Liver (tissue), 8 donors: ENCODE measurements at regions not wholly inside any gene's neighbourhood (a gene's known extent, or its start where the extent isn't known, plus 50 kb on each side); places are given as distances from the start of the nearest gene placed in this dataset.

Source experiments
- DNase-seq: peaks from one replicate; pipeline ENCODE4 v3.0.0-alpha.2; 2017; ENCODE audit warnings: low spot score
- H3K27ac ChIP-seq, 2 donors: one replicate each; pipeline ENCODE4 v1.7.0; 2013; ENCODE audit warnings: inconsistent platforms in 2 of 2, low read length in 2 of 2, control low read depth in 1 of 2, low read depth in 1 of 2, mild to moderate bottlenecking in 1 of 2
- H3K27me3 ChIP-seq, 4 donors: one replicate each; pipeline versions ENCODE4 v1.6.1 to v1.7.0; 2013; ENCODE audit warnings: low read length in 3 of 4, inconsistent platforms in 1 of 4, mild to moderate bottlenecking in 1 of 4, moderate library complexity in 1 of 4; ENCODE audit not compliant: control insufficient read depth in 4 of 4, insufficient read depth in 4 of 4
- H3K36me3 ChIP-seq, 4 donors: one replicate each; pipeline versions ENCODE4 v1.6.1 to v1.7.0; 2013; ENCODE audit warnings: low read length in 3 of 4, mild to moderate bottlenecking in 3 of 4, low read depth in 1 of 4, moderate library complexity in 1 of 4; ENCODE audit not compliant: control insufficient read depth in 4 of 4, insufficient read depth in 3 of 4
- H3K4me1 ChIP-seq, 4 donors: one replicate each; pipeline versions ENCODE4 v1.6.1 to v1.7.0; 2013; ENCODE audit warnings: low read length in 3 of 4, mild to moderate bottlenecking in 3 of 4, moderate library complexity in 1 of 4; ENCODE audit not compliant: control insufficient read depth in 4 of 4, insufficient read depth in 4 of 4
- H3K4me3 ChIP-seq, 3 donors: one replicate each; pipeline versions ENCODE4 v1.6.1 to v1.7.0; 2013; ENCODE audit warnings: low read length in 3 of 3, control low read depth in 1 of 3, low read depth in 1 of 3, mild to moderate bottlenecking in 1 of 3
- H3K9ac ChIP-seq, 2 donors: one replicate each; pipeline ENCODE4 v1.7.0; 2013; ENCODE audit warnings: low read length in 2 of 2, mild to moderate bottlenecking in 2 of 2, moderate library complexity in 2 of 2, control low read depth in 1 of 2, low read depth in 1 of 2
- H3K9me3 ChIP-seq, 4 donors: one replicate each; pipeline versions ENCODE4 v1.6.1 to v1.7.0; 2013; ENCODE audit warnings: low read length in 3 of 4; ENCODE audit not compliant: control insufficient read depth in 4 of 4
- EGR1 ChIP-seq, 2 donors: IDR thresholded peaks; 2 replicates each; pipeline ENCODE4 v1.6.1; 2016 to 2018; ENCODE audit warnings: antibody characterized with exemption in 2 of 2, low read depth in 2 of 2
- FOXA1 ChIP-seq: IDR thresholded peaks from 2 replicates; pipeline ENCODE4 v1.6.1; 2016; ENCODE audit warnings: antibody characterized with exemption
- HNF4A ChIP-seq, 2 donors: conservative IDR thresholded peaks; 2 replicates each; pipeline ENCODE4 v1.6.1; 2016; ENCODE audit warnings: antibody characterized with exemption in 2 of 2, mild to moderate bottlenecking in 2 of 2
- HNF4G ChIP-seq: IDR thresholded peaks from 2 replicates; pipeline ENCODE4 v1.6.1; 2016; ENCODE audit warnings: antibody characterized with exemption
- JUND ChIP-seq, 2 donors: IDR thresholded peaks; 2 replicates each; pipeline ENCODE4 v1.6.1; 2016; ENCODE audit warnings: antibody characterized with exemption in 2 of 2
- NR2F2 ChIP-seq: IDR thresholded peaks from 2 replicates; pipeline ENCODE4 v1.6.1; 2016; ENCODE audit warnings: antibody characterized with exemption
- RAD21 ChIP-seq, 2 donors: IDR thresholded peaks; 2 replicates each; pipeline ENCODE4 v1.6.1; 2016; ENCODE audit warnings: antibody characterized with exemption in 2 of 2, mild to moderate bottlenecking in 2 of 2
- RXRA ChIP-seq, 2 donors: IDR thresholded peaks; 2 replicates each; pipeline ENCODE4 v1.6.1; 2017 to 2018; ENCODE audit warnings: antibody characterized with exemption in 2 of 2, mild to moderate bottlenecking in 1 of 2
- TAF1 ChIP-seq: conservative IDR thresholded peaks from 2 replicates; pipeline ENCODE4 v1.6.1; 2016; ENCODE audit warnings: antibody characterized with exemption, mild to moderate bottlenecking
- YY1 ChIP-seq: IDR thresholded peaks from 2 replicates; pipeline ENCODE4 v1.6.1; 2016; ENCODE audit warnings: antibody characterized with exemption, mild to moderate bottlenecking
- WGBS: extraction: QIAGEN DNeasy Blood & Tissue Kit; methylation state at CpG from one replicate; pipeline ENCODE4 v1.1.7; 2013; 5-methylcytosine and 5-hydroxymethylcytosine counted together
- TF ChIP-seq, protein P1 (sequence below): fragments of 150-350 bp; IDR thresholded peaks from 2 replicates; pipeline ENCODE4 v1.5.1; 2017; ENCODE audit warnings: improper control_type of control experiment, low read depth, low read length; ENCODE audit not compliant: missing input control
- TF ChIP-seq, protein P2 (sequence below): IDR thresholded peaks from 2 replicates; pipeline ENCODE4 v1.6.1; 2016; ENCODE audit warnings: antibody characterized with exemption
- TF ChIP-seq, protein P3 (sequence below): IDR thresholded peaks from 2 replicates; pipeline ENCODE4 v1.6.1; 2016; ENCODE audit warnings: antibody characterized with exemption
- donor health status: healthy.
- donor health status: healthy.
- donor health status: healthy.
- donor health status: healthy.
- donor health status: healthy.

DNA sequence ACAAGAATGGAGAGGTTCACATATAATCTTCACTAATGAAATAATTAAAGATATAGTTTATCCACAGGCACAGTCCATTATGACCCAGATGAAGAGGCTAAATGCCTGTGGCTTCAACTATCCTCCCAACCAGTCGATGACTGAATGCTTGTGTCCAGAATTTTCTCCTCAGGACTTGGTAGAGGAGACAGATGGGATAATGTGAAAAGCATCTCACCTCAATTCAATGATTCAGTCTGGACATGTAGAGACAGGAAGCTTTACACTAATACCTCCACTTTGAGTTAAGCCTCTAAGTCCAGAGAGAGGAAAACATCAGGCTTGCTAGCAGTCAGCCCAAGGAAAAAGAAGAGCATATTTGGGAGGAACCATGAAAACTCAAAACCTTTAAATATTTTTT is 59.1 kb upstream of the COL1A2 start:
- H3K4me3 ChIP-seq = no peak overlapping the region
- H3K9ac ChIP-seq = no peak overlapping the region
- no peaks in the 10 kb centered on the region for H3K4me1 ChIP-seq
- no peak overlapping the region for H3K27ac ChIP-seq
- 76% methylated on average over 1 of the region's 1 CpG for whole genome bisulfite sequencing
- TF ChIP-seq YY1 (no peak), TAF1 (no peak), JUND (IDR thresholded peaks at IDR 0.05) (no peak), RXRA (IDR thresholded peaks at IDR 0.05) (no peak), NR2F2 (no peak), HNF4G (no peak)
- H3K27me3 ChIP-seq = peaks cover 0 to 2% (median 0%) of the 10 kb centered on the region in 4 donors
- H3K9me3 ChIP-seq = no peaks in the 10 kb centered on the region
- no peaks in the 10 kb centered on the region for H3K36me3 ChIP-seq
- no peak for DNase-seq

DNA sequence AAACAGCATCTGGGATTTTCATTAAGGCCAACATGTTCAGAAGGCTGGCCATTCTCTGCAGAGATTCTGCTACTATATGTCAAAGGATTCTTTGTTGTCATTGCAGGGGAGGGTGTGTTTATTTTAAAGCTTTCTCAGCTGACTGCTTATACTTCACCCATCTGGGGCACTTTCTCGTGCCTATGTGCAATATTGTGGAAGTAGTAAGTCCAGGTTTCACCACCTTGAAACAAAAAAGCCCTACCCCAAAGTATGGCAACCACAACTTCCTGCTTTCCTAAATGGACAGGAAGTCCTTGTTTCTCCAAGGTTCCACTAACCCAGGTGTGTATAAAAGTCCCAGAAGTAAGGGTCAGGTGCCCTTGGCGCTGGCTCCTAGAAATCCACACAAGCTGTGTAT is 58.7 kb upstream of the COL1A2 start:
- no peaks in the 10 kb centered on the region for H3K36me3 ChIP-seq

DNA sequence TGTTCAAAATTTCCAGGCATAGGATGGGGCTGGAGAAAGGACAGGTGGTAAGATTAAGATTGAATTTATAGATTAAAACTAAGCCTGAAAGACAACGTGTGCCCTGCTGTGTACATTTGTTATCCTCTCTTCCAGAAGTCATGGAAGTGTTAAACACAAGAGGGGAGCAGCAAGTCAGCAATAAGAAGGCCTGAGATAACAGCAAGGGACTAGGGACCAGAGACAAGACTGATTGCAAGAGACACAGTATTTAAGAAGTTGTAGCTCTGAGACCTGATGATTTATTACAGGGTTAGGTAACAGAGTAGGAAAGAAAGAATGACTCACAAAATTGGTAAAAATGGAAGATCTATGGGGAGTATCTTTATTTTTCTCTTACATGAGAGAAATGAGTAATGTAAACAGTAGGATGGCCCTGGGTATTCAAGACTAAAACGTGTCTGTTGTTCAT is 55.7 kb upstream of the COL1A2 start:
- TF ChIP-seq, protein P1, sequence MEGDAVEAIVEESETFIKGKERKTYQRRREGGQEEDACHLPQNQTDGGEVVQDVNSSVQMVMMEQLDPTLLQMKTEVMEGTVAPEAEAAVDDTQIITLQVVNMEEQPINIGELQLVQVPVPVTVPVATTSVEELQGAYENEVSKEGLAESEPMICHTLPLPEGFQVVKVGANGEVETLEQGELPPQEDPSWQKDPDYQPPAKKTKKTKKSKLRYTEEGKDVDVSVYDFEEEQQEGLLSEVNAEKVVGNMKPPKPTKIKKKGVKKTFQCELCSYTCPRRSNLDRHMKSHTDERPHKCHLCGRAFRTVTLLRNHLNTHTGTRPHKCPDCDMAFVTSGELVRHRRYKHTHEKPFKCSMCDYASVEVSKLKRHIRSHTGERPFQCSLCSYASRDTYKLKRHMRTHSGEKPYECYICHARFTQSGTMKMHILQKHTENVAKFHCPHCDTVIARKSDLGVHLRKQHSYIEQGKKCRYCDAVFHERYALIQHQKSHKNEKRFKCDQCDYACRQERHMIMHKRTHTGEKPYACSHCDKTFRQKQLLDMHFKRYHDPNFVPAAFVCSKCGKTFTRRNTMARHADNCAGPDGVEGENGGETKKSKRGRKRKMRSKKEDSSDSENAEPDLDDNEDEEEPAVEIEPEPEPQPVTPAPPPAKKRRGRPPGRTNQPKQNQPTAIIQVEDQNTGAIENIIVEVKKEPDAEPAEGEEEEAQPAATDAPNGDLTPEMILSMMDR = no peak
- TF ChIP-seq, protein P2, sequence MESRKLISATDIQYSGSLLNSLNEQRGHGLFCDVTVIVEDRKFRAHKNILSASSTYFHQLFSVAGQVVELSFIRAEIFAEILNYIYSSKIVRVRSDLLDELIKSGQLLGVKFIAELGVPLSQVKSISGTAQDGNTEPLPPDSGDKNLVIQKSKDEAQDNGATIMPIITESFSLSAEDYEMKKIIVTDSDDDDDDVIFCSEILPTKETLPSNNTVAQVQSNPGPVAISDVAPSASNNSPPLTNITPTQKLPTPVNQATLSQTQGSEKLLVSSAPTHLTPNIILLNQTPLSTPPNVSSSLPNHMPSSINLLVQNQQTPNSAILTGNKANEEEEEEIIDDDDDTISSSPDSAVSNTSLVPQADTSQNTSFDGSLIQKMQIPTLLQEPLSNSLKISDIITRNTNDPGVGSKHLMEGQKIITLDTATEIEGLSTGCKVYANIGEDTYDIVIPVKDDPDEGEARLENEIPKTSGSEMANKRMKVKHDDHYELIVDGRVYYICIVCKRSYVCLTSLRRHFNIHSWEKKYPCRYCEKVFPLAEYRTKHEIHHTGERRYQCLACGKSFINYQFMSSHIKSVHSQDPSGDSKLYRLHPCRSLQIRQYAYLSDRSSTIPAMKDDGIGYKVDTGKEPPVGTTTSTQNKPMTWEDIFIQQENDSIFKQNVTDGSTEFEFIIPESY = no peak
- TF ChIP-seq JUND (IDR thresholded peaks at IDR 0.05) (no peak), RAD21 (IDR thresholded peaks at IDR 0.05) (no peak), HNF4A (conservative IDR thresholded peaks at IDR 0.05) (no peak), YY1 (no peak), EGR1 (IDR thresholded peaks at IDR 0.05; ENCODE audit: low read depth in 2 of 2) (no peak)
- TF ChIP-seq, protein P3, sequence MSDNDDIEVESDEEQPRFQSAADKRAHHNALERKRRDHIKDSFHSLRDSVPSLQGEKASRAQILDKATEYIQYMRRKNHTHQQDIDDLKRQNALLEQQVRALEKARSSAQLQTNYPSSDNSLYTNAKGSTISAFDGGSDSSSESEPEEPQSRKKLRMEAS = no peak
- Histone ChIP-seq H3K4me3 (no peak overlapping the region), H3K4me1 (no peaks in the 10 kb centered on the region), H3K9ac (no peak overlapping the region), H3K27me3 (peaks cover 0 to 2% (median 0%) of the 10 kb centered on the region in 4 donors), H3K9me3 (no peaks in the 10 kb centered on the region), H3K36me3 (no peaks in the 10 kb centered on the region), H3K27ac (no peak overlapping the region)
- WGBS = 30% methylated on average over 2 of the region's 2 CpGs
- no peak for DNase-seq

More for the DNA sequence above, 58.7 kb upstream of the COL1A2 start:
- Histone ChIP-seq H3K4me3 (no peak overlapping the region), H3K27ac (no peak overlapping the region), H3K27me3 (peaks cover 0 to 2% (median 0%) of the 10 kb centered on the region in 4 donors), H3K9ac (no peak overlapping the region), H3K4me1 (no peaks in the 10 kb centered on the region), H3K9me3 (no peaks in the 10 kb centered on the region)
- WGBS = 68% methylated on average over 2 of the region's 2 CpGs
- DNase-seq = no peak
- TF ChIP-seq NR2F2 (no peak), RXRA (IDR thresholded peaks at IDR 0.05) (no peak), FOXA1 (no peak)
